ENCODE measurements at regions not wholly inside any gene's neighbourhood (a gene's known extent, or its start where the extent isn't known, plus 50 kb on each side); places are given as distances from the start of the nearest gene placed in this dataset.

DNA sequence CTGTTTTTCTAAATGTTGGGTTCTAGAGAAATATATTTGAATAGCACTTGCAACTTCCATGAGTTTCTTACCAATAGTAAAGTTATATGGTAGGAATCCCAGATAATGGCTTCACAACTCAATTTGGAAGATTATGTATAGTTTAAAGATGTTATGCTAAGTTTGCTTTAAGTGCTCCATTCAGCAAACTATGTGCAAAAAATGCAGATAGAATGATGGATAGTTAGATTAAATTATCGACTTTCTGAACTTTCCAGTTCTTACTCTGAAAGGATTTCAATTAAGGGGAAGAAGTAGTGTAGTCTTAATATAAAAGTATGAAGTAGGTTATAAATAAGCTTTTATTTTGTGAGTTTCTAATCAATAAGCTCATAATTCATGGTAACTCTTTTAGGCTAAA, 60.7 kb upstream of the NFKB1 start:
- TF ChIP-seq CTCF (IDR thresholded peaks at IDR 0.05), result no peak
- Histone ChIP-seq H3K27ac (no peak overlapping the region), H3K4me3 (no peak overlapping the region)
- DNase-seq (ENCODE audit: low spot score), result no peak

DNA sequence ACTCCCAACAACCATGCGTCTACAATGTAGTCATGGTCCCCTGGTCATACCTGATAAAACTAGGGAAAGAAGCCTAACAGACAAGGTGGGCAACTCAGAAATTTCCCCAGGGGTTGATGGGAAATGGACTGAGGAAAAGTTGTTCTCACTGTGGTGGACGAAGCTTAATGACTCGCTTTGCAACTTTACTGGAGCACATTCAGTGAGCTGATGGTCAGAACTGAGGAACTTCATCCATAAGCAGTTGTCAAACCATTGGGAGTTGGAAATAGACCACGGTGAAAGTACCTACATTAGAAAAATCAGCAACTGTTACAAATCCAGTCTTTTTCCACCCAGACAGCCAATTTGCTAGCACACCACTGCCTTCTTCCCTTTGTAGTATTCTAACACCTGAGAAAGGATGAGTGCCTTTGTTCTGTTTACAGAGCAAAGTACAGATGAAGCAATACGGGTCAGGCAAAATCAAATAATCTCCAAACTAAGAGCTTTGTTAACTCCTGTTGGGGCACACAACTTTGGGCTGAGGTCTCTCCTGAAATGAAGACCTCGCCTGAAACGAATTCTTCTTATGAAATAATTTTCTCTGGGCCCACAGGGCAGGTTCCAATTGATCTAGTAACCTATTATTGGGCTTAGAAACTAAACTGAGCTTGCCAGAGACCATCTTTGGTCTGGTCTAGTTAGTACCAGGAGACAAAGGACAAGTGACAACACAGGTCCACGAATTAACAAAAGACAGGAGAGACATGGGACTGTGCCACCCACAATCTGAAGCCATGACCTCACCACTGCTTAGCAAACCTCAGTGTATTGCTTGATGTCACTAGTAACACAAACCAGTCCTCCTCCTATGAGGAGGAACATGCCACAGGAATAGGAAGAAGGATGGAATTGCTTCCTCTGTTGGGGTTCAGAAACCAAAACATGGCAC, 58.9 kb upstream of the NFKB1 start:
- Histone ChIP-seq H3K27ac (no peak overlapping the region), H3K4me3 (no peak overlapping the region)
- TF ChIP-seq CTCF (IDR thresholded peaks at IDR 0.05), result no peak
- DNase-seq (ENCODE audit: low spot score), result no peak

GRCh38 chr4:102444752-102445151, 56.4 kb upstream of the NFKB1 start:
- TF ChIP-seq CTCF (IDR thresholded peaks at IDR 0.05), result no peak
- Histone ChIP-seq H3K4me3 (no peak overlapping the region), H3K27ac (no peak overlapping the region)
- no peak for DNase-seq (ENCODE audit: low spot score)

- TF ChIP-seq CTCF (IDR thresholded peaks at IDR 0.05), result no peak
- Histone ChIP-seq H3K4me3 (no peak overlapping the region), H3K27ac (no peak overlapping the region)
- no peak for DNase-seq (ENCODE audit: low spot score)
These were observed 55.9 kb upstream of the NFKB1 start for GRCh38 chr4:102445213-102445612.

DNA sequence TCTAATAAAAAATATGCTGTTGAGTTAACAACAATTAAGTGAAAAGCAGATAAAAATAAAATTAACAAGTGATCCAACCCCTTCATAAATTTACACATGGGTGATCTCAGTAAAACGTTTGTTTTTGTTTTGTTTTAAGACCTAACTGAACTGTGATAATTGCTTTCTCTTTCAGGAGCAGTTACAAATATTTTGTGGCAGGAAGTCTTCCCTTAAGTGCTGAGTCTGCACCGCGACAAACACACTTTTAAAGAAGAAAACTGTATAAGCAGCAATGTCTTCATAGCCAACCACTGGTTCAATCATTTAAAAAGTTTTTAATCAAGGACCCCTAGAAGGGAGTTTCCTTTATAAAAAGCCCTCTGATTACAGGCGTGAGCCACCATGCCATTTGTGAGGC, 53.7 kb upstream of the NFKB1 start:
- DNase-seq (ENCODE audit: low spot score), result no peak

GRCh38 chr4:102449751-102450352, 51.3 kb upstream of the NFKB1 start:
- TF ChIP-seq CTCF (IDR thresholded peaks at IDR 0.05), result peak; percentile 25
- Histone ChIP-seq H3K4me3 (no peak overlapping the region), H3K27ac (no peak overlapping the region)
- no peak for DNase-seq (ENCODE audit: low spot score)

More for the DNA sequence above, 53.7 kb upstream of the NFKB1 start:
- TF ChIP-seq CTCF (IDR thresholded peaks at IDR 0.05), result no peak
- Histone ChIP-seq H3K27ac (no peak overlapping the region), H3K4me3 (no peak overlapping the region)

DNA sequence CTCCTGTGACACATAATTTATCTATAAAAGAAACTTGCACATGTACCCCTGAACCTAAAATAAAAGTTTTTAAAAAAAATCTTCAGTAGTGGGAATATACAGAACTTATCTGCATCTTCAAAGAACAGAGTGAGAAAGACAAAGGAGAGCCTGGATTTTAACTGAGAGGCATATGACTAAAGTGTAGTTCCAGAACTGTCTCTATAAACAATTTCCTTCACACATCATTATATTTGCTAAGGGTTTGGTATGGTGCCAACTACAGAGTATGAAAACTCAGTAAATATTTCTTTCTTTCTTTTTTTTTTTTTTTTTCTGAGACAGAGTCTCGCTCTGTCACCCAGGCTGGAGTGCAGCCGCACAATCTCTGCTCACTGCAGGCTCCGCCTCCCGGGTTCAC, 49.9 kb upstream of the NFKB1 start:
- no peak for DNase-seq (ENCODE audit: low spot score)
- no peak overlapping the region for H3K27ac ChIP-seq
- H3K4me3 ChIP-seq, result no peak overlapping the region
- TF ChIP-seq CTCF (IDR thresholded peaks at IDR 0.05), result no peak
